ENCODE measurements at regions not wholly inside any gene's neighbourhood (a gene's known extent, or its start where the extent isn't known, plus 50 kb on each side); places are given as distances from the start of the nearest gene placed in this dataset.

GRCh38 chr1:100622506-100622905, 84.6 kb downstream of the GPR88 start:
- no peak for TF ChIP-seq POLR2AphosphoS5 (IDR thresholded peaks at IDR 0.05; ENCODE audit: low read depth, low read length)
- TF ChIP-seq POLR2A (IDR thresholded peaks at IDR 0.05; ENCODE audit: low read depth, low read length) = no peak
- no peak for TF ChIP-seq TAF1 (IDR thresholded peaks at IDR 0.05; ENCODE audit: borderline replicate concordance, low read depth, low read length)
